Activated CD8-positive, alpha-beta memory T cell treated with anti-CD3 and anti-CD28 coated beads for 48 hours (primary cell): ENCODE measurements at regions not wholly inside any gene's neighbourhood (a gene's known extent, or its start where the extent isn't known, plus 50 kb on each side); places are given as distances from the start of the nearest gene placed in this dataset.

ENCODE experiments used
- DNase-seq, 3 experiments: peaks; one replicate each; pipeline ENCODE4 v3.0.0-alpha.2; 2020; ENCODE audit warnings: low read depth in 2 of 3, low spot score in 2 of 3

DNA sequence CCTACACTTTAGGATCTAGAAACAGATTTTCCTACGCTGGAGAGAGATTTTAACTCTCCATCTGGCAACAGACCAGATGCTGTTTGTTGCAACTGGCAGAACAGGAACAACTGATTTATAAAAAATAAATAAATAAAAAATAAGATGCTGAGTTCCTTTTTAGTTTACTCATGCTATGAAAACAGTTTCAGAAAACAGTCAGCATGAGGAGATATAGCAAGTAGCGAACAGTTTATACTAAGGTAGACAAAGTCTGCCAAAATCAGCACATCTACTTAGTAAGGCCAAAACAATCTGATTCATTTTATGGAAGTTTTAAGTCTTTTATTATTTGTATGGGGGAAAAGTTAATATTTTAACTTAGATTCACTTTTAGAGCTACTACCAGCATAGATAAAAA, 974.0 kb upstream of the CNTNAP5 start:
- no peak for DNase-seq

DNA sequence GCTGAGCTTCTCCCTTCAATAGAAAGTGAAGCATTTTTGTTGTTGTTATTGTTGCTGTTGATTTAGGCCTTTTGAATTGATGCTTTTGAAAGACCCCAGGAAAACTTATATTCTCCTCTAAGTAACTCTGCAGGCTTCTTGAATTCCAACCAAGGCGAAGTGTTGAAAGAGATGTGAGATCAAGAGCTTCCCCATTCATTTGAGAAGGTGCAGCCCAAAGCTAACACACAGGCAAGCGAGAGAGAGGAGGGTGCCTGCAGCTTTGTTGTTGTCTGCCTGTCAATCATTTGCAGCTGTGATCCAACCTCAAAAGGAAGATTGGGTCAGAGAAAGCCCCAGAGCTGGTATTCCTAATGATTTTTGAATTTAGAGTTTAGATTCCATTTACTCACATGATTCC, 963.6 kb upstream of the CNTNAP5 start:
- no peak for DNase-seq

DNA sequence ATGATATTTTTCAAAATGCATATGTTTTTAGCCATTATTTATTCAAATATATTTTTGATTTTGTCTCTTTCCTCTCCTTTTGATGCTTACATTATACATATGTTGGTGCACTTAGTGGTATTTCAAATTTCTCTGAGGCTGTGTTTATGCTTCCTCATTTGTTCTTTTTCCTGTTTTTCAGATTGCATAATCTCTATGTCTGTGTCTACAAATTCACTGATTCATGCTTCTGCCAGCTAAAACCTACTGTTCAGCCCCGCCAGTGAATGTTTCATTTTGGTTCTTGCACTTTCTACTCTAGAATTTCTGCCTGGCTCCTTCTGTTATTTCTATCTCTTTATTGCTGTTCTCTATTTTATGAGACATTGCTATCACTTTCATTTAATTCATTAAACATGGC, 951.7 kb upstream of the CNTNAP5 start:
- no peak for DNase-seq

DNA sequence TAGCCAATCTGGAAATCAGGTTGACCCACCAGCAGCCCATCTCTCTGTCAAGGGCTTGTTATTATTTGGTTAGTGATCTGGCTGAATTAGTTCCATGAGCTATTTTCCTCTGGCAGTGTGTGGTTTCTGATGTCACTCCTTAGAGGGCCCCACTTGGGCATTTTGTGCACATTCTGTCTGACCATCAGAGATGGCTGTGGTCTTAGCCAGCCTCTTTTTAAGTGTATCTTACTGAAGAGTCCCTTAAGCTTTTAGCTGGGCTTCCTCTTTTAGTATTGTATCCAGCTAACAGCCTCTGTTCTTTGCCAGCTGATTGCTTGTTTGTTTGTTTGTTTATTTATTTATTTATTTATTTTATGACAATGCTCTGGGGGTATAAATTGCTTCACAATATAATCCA, 951.1 kb upstream of the CNTNAP5 start:
- DNase-seq = no peak

DNA sequence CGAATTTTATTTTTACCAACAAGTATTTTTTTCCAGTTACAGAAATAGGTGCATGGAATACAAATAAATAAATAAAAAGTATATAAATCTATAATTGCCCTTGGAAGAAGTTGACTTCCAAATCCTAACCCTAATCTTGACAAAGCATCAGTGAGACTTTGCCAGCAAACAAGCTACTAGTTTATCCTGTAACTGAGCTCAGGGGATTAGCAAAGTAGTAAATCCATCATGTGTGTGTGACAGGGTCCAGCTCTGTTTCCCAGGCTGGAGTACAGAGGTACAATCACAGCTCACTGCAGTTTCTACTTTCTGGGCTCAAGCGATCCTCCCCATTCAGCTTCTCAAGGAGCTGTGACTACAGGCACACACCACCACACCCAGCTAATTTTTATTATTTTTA, 948.0 kb upstream of the CNTNAP5 start:
- DNase-seq = no peak

DNA sequence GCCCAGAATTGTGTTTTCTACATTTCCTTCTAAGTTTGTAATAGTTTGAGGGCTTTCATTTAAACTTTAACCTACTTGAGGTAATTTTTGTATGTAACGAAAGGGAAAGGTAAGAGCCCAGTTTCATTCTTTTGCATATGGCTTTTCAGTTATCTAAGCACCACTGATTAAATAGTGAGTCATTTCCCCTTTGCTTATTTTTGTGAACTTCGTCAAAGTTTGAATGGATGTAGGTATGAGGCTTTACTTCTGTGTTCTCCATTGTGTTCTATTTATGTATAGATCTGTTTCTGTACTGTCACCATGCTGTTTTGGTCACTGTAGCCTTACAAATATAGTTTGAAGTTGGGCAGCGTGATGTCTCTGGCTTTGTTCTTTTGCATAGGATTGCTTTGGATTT, 944.8 kb upstream of the CNTNAP5 start:
- no peak for DNase-seq

DNA sequence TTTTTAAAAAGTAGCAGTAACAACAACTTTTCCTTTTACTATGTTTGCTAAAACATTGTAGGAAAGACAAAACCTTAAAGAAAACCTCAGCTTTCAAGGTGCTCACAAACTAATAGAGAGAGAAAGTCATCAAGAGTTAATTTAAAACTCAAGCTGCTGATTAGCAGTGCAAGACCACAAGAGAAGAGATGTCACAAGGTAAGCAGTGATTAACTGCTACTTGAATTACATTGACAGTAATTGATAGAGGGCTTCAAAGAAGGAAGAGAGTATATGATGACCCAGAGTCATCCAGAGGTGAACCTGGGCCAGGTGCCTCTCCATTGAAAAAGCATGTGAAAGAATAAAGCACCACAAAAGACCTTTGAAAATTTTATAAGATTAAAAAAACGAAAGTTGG, 939.6 kb upstream of the CNTNAP5 start:
- DNase-seq = no peak

DNA sequence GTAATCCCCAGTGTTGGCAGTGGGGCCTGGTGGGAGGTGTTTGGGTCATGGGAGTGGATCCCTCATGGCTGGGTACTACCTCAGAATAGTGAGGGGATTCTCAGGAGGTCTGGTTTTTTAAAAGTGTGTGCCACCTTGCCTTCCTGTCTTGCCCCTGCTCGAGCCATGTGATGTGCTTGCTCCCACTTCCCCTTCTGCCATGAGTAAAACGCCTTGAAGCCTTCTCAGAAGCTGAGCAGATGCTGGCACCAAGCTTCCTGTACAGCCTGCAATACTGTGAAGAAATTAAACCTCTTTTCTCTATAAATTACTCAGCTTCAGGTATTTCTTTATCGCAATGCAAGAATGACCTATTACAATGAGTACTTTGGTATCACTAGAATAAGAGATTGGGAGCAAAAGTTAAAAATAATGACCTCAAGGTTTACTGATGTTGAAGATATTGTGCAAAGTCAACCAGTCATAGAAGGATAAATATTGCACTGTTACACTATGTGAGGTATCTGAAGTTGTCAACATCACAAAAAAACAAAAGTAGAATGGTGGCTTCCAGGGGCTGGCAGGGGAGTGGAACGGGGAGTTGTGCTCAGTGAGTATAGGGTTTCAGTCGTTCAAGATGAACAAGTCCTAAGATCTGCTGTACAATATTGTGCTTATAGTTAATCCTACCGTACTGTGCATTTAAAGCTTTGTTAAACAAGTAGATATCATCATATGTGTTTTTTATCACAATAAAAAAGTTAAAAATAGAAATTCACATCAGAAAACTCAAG, 938.3 kb upstream of the CNTNAP5 start:
- no peak for DNase-seq

DNA sequence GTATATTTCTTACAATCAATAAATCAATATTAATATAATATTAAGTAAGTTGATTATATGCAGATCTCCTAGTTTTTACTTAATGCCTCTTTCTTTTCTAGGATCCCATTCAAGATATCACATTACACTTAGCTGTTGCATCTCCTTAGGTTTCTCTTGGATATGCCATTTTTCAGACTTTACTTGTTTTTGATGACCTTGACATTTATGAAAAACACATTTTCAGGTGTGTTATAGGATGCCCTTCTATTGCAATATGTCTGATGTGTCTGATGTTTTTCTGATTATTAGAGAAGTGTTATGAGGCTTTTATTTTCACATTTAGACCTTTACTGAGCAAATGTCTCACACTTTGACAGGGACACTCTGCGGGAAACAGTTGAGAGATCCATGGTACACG, 933.6 kb upstream of the CNTNAP5 start:
- DNase-seq = no peak

DNA sequence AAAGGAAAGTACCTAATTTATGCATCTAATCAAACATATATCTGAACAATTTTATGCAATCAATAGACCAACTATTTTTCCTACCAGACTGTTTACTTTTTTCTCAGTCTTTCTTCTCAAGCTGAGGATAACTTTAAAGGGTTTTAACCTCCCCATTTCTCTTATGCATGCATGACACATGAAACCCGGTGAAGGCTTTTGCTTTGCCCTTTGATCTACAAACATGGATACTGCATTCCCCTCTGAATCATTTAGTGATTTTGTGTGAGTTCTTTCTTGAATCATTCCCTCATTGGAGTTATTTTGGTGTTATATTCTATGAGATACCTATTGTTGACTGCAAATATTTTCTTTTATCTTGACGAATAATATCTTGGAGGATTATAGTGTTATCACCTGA, 931.9 kb upstream of the CNTNAP5 start:
- no peak for DNase-seq

DNA sequence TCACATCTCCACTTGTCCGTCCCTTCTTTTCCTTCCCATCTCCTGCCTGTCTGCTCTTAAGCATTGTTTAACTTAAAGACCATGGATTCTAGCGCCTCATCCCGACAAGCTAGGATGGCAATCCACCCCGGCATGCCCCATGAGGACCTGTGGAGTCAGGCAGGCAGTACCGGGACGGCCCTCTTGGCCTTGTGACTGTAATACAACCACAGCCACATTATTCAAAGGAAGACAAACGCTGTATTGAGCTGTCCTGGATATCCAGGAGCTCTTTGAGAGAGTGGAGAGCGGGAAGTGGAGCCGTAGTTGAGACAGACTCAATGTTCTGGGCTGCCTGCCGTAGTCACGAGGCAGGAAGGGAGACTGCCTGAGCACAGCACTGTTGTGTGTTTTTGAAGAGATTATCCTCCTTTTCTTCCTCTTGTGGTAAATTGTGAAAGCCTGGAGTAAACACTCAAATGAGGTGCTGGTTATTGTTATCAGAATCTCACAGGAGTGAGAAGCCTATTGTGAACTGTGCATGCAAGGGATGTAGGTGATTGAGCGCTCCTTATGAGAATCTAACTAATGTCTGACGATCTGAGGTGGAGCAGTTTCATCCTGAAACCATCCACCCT, 929.8 kb upstream of the CNTNAP5 start:
- DNase-seq = no peak

DNA sequence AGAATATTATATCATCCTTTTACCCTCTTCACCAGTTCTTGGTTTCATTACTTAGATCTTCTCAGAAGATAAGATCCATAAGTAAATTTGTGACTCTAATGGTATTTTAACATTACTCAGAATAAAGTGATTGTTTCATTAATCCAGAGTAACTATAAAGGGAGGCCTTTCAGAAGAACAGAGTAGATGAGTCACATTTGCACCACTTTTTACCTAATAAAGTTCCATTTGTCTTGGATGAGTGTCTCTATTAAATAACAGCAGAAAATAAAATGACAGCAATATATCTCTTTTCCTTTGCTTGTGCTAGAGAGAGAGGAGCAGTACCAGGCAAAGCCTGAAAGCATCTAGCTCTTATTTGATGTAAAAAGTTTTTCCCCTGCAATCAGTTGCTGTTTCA, 926.5 kb upstream of the CNTNAP5 start:
- no peak for DNase-seq

DNA sequence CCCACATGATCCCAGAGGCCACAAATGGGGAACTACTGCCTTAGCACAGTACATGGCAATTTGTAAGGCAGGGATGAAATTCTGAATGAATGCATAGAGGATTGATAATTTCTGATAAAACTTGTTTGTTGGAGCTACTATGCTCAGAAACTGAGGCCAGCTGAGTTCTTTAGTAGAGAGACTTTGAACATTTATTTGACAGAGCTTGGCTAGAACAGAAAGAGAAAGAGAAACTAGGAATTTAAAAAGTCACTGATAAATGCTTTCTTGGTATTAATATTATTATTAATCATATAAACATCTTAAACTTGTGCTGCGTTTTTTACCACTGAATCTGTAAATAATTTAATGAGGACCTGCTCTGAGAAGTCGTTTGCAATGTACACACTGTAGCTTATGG, 923.7 kb upstream of the CNTNAP5 start:
- DNase-seq = no peak

DNA sequence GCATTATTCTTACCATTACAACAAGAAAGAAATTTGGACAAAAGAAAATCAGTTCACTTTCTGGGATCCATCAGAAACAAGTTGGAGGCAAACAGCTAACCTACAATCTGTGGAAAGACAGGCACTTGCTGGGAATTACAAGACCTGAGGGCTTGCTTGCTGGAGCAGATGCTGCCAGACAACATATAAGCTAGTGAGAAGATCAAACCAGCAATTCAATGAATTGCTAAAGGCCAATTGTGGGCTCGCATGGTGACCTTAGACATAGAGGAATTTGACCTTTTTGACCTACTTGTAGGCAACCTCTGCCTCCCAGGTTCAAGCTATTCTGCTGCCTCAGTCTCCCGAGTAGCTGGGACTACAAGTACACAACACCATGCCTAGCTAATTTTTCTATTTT, 921.2 kb upstream of the CNTNAP5 start:
- no peak for DNase-seq

DNA sequence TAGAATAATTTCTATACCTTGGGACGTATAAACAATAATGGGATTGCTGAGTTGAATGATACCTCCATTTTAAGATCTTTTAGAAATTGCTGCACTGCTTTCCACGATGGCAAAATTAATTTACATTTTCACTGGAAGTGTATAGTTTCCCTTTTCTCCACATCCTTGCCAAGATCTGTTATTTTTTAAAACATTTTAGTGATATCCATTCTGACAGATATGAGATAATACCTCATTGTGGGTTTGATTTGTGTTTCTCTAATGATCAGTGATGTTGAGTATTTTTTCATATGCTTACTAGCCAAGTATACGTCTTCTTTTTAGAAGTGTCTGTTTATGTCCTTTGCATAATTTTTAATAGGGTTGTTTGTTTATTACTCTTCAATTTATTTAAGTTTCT, 908.5 kb upstream of the CNTNAP5 start:
- DNase-seq = no peak

DNA sequence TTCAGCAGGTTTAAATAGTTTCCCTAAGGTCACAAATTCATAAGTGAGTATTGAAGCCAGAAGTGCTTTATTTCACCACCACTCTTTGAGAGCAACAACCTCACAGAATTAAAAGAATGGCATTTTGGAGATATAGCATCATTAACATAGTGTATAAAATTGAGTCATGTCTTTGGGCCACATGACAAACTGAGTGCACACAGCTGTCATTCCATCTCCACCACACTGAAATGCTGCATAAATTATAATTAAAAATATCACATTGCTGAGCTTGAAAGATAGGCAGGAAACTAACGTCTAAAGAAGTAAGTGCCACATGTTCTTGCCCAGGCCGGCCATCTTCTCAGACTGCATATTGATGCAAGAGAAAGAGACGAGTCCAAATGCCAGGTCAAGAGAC, 897.9 kb upstream of the CNTNAP5 start:
- no peak for DNase-seq

DNA sequence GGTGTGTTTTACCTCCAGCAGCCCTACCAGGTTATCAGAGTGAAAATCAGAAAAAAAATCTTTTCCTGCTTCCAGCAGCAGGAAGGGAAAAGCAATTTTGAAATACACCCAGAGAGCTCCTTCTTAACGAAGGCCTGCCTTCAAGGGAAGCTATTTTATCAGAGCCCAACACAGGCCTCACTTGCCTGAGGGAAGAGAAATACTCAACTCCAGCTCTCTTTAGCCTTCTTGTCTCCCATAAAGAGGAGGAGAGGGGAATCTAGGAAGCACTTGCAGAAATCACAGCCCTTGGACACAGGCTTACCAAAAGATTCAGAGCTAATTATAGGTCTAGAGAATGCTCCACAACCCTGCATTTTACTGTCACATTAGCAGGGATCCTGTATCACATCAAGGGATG, 896.1 kb upstream of the CNTNAP5 start:
- no peak for DNase-seq

DNA sequence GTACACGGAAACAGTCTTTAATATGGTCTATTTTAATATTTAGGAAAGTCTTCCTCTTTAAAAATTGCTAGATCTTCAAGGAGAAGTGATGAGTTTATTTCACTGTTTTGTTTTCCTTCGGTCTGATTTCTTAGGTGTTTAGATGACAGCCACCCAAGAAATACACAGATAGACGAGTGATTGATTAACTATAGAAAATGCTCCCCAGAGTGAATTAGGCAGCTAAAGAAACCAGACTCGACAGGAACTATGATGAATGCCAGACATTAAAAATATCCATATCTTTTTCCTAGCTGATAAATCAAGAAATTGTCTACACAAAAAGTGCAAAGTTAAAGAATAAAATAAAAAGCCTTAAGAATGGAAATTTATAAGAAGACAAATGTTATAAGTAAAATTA, 888.7 kb upstream of the CNTNAP5 start:
- DNase-seq = no peak

DNA sequence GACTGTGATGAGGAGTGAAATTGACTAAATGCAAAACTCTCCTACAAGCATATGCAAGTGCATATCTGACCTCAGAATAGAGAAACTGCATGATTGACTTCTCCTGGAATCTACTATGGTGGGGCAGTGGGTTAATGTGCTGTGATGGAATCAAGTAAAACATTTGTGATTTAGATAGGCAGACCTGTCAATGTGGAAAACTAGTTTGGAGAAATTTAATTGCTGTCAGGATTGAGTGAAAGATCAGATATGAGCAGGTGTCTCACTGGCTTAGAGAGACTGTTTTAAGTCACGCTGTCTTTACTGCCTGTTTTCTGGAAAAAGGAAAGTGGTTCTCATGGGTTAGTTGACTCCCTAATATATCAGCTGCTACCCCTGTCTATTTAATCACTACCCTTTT, 881.0 kb upstream of the CNTNAP5 start:
- DNase-seq = no peak

DNA sequence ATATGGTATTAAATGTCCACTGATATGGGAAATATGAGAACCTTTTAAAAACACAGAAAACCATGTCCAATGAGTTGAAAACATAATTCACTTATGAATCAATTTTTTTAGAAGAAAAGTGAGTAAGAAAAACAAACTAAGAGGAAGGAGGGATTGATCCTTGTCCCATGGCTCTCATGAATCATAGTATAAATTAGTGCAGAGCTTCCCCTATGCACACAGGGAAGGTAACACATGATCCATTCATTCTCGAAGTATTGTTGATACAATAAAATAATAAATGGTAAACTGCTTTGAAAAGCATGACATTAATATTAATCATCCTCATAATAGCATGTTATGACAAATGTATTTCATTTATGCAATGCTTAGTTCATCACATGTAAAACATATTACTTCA, 872.0 kb upstream of the CNTNAP5 start:
- no peak for DNase-seq

DNA sequence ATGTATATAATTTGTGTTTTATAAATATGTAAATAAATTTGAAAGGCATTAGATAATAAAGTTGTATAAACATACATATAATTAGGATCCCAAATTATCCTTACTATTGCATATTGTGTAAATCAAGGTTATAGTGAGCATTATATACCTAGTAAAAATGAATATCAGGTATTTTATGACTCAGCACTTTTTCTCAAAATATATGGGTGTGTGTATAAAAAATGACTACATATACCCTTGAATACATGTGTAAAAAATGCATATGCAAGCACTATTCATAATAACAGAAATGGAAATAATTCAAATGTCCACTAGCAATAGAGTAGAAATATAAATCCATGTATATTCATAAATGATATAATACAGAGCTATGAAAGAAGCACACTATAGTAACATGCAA, 870.9 kb upstream of the CNTNAP5 start:
- DNase-seq = no peak

DNA sequence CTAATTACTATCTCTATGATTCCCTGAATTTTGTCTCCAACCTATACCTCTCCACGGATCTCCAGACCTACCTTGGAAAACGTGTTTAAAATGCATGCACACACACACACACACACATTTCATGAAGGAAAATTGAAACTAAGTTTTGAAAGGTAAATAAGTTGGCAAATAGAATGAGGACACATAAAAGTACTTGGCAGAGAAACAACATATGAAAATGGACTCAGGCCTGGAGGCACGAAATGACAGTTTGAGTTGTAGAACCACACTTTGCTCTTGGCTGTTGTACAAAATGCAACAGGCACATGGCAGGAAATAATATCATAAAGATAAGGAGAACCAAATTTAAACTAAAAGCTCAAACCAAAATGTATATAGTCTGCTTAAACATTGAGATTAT, 868.1 kb upstream of the CNTNAP5 start:
- DNase-seq = no peak

DNA sequence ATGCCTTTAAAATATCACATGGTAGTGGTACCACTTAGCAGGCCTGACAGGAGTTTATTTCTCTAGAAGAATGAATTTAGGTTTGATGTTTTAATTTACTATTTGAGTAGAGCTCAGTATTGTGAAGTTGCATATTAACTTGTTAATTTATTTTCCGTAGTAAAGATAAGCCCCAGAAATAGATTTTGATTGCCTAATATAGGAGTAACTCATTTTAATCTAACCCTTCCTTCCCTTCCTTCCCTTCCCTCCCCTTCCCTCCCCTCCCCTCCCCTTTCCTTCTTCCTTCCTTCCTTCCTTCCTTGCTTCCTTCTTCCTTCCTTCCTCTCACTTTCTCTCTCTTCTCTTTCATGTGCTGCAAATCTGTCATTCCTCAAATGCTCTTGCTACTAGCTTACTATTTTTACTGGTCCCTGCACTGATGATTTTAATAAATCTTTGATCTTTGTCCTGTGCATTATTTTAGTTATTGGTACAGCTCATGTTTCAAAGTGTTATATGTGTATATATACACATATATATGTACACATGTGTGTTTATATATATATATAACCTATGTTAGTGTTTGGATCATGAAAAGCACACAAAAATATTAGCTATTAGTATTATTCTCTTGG, 862.6 kb upstream of the CNTNAP5 start:
- no peak for DNase-seq
